WI38 (cell line): ENCODE measurements at regions not wholly inside any gene's neighbourhood (a gene's known extent, or its start where the extent isn't known, plus 50 kb on each side); places are given as distances from the start of the nearest gene placed in this dataset.

ENCODE experiments used
- H3K4me3 ChIP-seq: 2 replicates; pipeline ENCODE4 v1.5.1; 2011; ENCODE audit warnings: low read depth, mild to moderate bottlenecking, control low read depth, low read length
- CTCF ChIP-seq: IDR thresholded peaks from 2 replicates; pipeline ENCODE4 v1.5.1; 2012; ENCODE audit warnings: low read depth, mild to moderate bottlenecking, control low read depth, low read length

GRCh38 chr16:72657791-72658190 is 390.1 kb downstream of the ZFHX3 start:
- H3K4me3 ChIP-seq = no peak overlapping the region
- no peak for TF ChIP-seq CTCF

DNA sequence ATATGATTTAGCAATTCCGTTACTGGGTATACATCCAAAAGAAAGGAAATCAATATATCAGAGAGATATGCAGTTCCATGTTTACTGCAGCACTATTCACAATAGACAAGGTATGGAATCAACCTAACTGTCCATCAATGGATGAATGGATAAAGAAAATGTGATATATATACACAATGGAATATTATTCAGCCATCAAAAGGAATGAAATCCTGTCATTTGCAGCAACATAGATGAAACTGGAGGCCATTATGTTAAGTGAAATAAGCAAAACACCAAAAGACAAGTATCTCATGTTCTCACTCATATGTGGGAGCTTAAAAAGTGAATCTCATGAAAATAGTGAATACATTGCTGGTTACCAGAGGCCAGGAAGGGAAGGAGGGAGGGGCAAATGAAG is 390.8 kb downstream of the ZFHX3 start:
- no peak overlapping the region for H3K4me3 ChIP-seq
- no peak for TF ChIP-seq CTCF

GRCh38 chr16:72654535-72654934 is 393.4 kb downstream of the ZFHX3 start:
- no peak overlapping the region for H3K4me3 ChIP-seq
- no peak for TF ChIP-seq CTCF

GRCh38 chr16:72649254-72649944 is 398.5 kb downstream of the ZFHX3 start:
- H3K4me3 ChIP-seq = no peak overlapping the region
- no peak for TF ChIP-seq CTCF

DNA sequence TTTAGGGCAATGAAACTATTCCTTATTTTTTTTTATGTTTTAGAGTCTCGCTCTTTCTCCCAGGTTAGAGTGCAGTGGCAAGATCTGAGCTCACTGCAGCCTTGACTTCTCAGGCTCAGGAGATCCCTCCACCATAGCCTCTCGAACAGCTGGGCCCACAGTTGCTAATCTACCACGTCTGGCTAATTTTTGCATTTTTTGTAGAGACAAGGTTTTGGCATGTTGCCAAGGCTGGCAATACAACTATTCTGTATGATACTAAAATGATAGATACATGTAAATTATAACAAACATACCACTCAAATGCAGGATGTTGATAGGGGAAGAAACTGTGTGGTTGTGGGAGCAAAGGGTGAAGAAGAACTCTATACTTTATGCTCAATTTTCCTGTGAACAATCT is 401.3 kb downstream of the ZFHX3 start:
- no peak overlapping the region for H3K4me3 ChIP-seq
- no peak for TF ChIP-seq CTCF

GRCh38 chr16:72645538-72645937 is 402.4 kb downstream of the ZFHX3 start:
- no peak for TF ChIP-seq CTCF
- H3K4me3 ChIP-seq = no peak overlapping the region

DNA sequence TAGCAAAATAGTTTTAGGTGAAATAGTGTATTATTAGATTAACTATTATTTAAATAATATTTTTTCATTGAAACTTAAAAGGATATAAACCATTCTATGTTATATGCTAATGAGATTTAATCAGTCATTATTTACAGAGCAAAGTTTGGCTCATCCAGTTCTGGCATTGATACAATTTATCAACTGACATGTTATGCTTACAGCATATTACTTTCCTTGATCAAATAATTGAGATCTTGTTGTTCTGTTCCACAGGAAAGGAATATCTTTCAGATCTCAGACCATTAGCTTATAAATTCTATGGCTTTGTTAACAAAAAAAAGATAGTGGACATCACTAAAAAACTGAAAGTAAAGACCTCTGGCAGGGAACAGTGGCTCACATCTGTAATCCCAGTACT is 403.0 kb downstream of the ZFHX3 start:
- no peak overlapping the region for H3K4me3 ChIP-seq
- no peak for TF ChIP-seq CTCF
